Activated CD4-positive, alpha-beta T cell treated with anti-CD3 and anti-CD28 coated beads, Interleukin-2, amount 10 ng/mL, durations not matched to agents 24 days and 14 days (primary cell): ENCODE measurements at regions not wholly inside any gene's neighbourhood (a gene's known extent, or its start where the extent isn't known, plus 50 kb on each side); places are given as distances from the start of the nearest gene placed in this dataset.

ENCODE experiments used
- DNase-seq: peaks from one replicate; pipeline ENCODE4 v3.0.0; 2022
- H3K27ac Mint-ChIP-seq: one replicate; pipeline ENCODE4 v1.8.0; 2022; ENCODE audit warnings: mild to moderate bottlenecking, mixed read lengths
- H3K27me3 Mint-ChIP-seq: one replicate; pipeline ENCODE4 v1.8.0; 2022; ENCODE audit warnings: mixed read lengths
- H3K36me3 Mint-ChIP-seq: one replicate; pipeline ENCODE4 v1.8.0; 2022; ENCODE audit warnings: low read depth, mild to moderate bottlenecking, mixed read lengths
- H3K4me1 Mint-ChIP-seq: one replicate; pipeline ENCODE4 v1.8.0; 2021; ENCODE audit warnings: mixed read lengths
- H3K4me3 Mint-ChIP-seq: one replicate; pipeline ENCODE4 v1.8.0; 2022; ENCODE audit warnings: mild to moderate bottlenecking, moderate library complexity, mixed read lengths
- H3K9me3 Mint-ChIP-seq: one replicate; pipeline ENCODE4 v1.8.0; 2021; ENCODE audit warnings: mixed read lengths
- intact Hi-C: fragments of 100-400 bp; cut with micrococcal nuclease; formaldehyde crosslinking; loops from one replicate; pipeline ENCODE4 v1.15.1; 2023

DNA sequence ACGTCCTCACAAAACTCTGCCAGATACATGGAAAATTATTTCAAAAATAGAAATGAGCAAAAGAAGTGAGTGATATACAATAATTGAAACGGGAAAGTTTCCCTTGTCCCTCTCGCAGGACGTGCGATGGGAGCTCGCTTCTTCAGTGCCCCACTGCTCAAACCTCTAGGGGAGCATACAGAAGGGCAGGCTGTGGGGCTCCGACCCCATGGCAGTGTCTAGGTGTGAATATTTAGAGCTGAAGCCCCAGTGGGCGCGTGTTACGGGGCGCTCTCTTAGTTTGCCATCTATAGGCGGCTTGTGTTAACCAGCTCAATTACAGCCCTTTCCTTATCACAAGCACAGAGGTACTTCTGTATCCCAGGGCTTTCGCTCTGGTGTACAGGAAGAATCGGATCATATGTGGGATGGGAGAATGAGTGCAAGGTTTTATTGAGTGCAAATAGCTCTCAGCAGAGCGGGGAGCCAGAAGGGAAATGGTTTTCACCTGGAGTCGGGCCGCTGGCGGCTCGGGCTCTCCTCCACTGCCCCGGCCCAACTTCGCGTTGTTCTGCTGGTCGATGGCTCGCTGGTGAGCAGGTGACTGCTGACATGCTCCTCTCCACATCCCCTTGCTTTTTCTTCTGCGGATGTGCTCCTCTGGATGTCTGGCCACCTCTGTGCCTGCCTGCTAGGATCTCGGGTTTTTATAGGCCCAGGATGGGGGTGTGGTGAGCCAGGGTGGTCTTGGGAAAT lies 334.0 kb upstream of the PTPRD start:
- peaks cover 3% of the 10 kb centered on the region for H3K9me3 Mint-ChIP-seq
- H3K4me3 Mint-ChIP-seq, result no peak overlapping the region
- DNase-seq, result no peak
- intact Hi-C loops, result no loop called here
- H3K27ac Mint-ChIP-seq, result no peak overlapping the region
- no peaks in the 10 kb centered on the region for H3K27me3 Mint-ChIP-seq
- no peaks in the 10 kb centered on the region for H3K4me1 Mint-ChIP-seq
- no peaks in the 10 kb centered on the region for H3K36me3 Mint-ChIP-seq

DNA sequence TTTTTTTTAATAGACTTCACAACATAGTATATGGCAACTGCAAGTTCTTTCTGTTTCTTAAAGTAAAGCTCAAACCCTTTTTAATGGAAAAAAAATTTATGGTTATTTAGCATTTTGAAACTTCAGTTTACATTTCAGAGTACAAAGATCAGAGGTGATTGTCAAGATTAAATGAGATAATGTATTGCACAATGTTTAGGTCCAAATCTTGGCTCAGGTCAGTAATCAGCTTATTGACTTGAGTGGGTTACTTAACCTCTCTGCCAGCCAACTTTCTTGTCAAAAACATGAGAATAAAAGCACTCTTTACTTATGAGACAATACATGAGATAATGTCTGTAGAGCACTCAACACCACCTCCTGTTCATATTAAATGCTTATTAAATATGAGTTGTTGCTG lies 345.1 kb upstream of the PTPRD start:
- Mint-ChIP-seq H3K27me3 (no peaks in the 10 kb centered on the region), H3K9me3 (peaks cover 5% of the 10 kb centered on the region), H3K4me1 (no peaks in the 10 kb centered on the region), H3K27ac (no peak overlapping the region), H3K4me3 (no peak overlapping the region), H3K36me3 (no peaks in the 10 kb centered on the region)
- no peak for DNase-seq
- intact Hi-C loops, result no loop called here

GRCh38 chr9:10961883-10962282 lies 349.1 kb upstream of the PTPRD start:
- H3K4me3 Mint-ChIP-seq, result no peak overlapping the region
- H3K27ac Mint-ChIP-seq, result no peak overlapping the region
- H3K36me3 Mint-ChIP-seq, result no peaks in the 10 kb centered on the region
- no peak for DNase-seq
- H3K27me3 Mint-ChIP-seq, result no peaks in the 10 kb centered on the region
- intact Hi-C loops, result no loop called here
- H3K4me1 Mint-ChIP-seq, result no peaks in the 10 kb centered on the region
- H3K9me3 Mint-ChIP-seq, result peaks cover 16% of the 10 kb centered on the region

- intact Hi-C loops, result no loop called here
- no peak for DNase-seq
- H3K36me3 Mint-ChIP-seq, result no peaks in the 10 kb centered on the region
- H3K4me3 Mint-ChIP-seq, result no peak overlapping the region
- peaks cover 4% of the 10 kb centered on the region for H3K9me3 Mint-ChIP-seq
- no peaks in the 10 kb centered on the region for H3K27me3 Mint-ChIP-seq
- H3K4me1 Mint-ChIP-seq, result no peaks in the 10 kb centered on the region
- no peak overlapping the region for H3K27ac Mint-ChIP-seq
Measured at GRCh38 chr9:10983251-10983650, 370.4 kb upstream of the PTPRD start.

DNA sequence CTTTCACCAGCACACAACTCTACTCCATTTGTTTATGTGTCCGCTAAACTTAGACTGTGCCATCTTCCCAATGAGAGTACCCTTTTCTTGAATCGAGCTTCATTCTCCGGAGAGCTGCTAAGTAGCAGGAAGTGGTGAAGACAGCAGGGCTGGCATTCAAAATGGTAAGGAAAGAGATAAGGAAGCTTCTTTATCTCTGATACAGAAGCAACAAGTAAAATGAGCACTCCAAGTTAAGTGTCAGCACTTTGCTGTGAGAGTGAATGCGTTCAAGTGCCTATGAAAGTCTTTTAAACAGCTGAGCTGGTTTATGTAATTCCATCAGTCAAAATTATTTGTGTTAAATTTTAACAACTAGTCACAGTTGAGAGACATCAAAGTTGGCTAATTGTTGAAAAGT lies 386.8 kb upstream of the PTPRD start:
- no peak for DNase-seq
- no peaks in the 10 kb centered on the region for H3K4me1 Mint-ChIP-seq
- peaks cover 4% of the 10 kb centered on the region for H3K9me3 Mint-ChIP-seq

DNA sequence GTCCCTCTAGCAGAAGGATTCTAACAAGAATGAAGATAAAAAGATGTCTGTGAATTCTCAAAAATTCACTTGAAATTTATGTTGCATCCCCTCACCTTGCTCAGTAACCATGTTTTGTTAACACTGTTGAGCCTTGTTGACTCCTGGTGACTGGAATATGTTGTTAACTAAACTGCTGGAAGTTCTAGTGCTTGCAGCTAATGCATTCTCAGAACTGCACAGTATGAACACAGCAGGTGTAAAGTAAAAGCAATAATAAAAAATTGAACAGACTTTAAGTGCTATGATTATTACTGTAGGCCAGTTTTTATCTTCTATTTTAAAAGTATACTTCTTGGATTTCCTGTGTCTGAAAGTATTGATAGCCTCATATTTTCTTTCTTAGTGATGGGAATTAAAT lies 388.7 kb upstream of the PTPRD start:
- peaks cover 4% of the 10 kb centered on the region for H3K9me3 Mint-ChIP-seq
- no peaks in the 10 kb centered on the region for H3K36me3 Mint-ChIP-seq
- no peak for DNase-seq
- H3K27ac Mint-ChIP-seq, result no peak overlapping the region
- H3K27me3 Mint-ChIP-seq, result no peaks in the 10 kb centered on the region
- no peaks in the 10 kb centered on the region for H3K4me1 Mint-ChIP-seq
- intact Hi-C loops, result no loop called here
- H3K4me3 Mint-ChIP-seq, result no peak overlapping the region

More for the DNA sequence above, 386.8 kb upstream of the PTPRD start:
- H3K36me3 Mint-ChIP-seq, result no peaks in the 10 kb centered on the region
- intact Hi-C loops, result no loop called here
- H3K27me3 Mint-ChIP-seq, result no peaks in the 10 kb centered on the region
- H3K27ac Mint-ChIP-seq, result no peak overlapping the region
- no peak overlapping the region for H3K4me3 Mint-ChIP-seq

GRCh38 chr9:11002705-11003104 lies 389.9 kb upstream of the PTPRD start:
- DNase-seq, result no peak
- no peaks in the 10 kb centered on the region for H3K27me3 Mint-ChIP-seq
- peaks cover 4% of the 10 kb centered on the region for H3K9me3 Mint-ChIP-seq
- no peak overlapping the region for H3K4me3 Mint-ChIP-seq
- no peak overlapping the region for H3K27ac Mint-ChIP-seq
- no peaks in the 10 kb centered on the region for H3K36me3 Mint-ChIP-seq
- no peaks in the 10 kb centered on the region for H3K4me1 Mint-ChIP-seq
- intact Hi-C loops, result no loop called here

DNA sequence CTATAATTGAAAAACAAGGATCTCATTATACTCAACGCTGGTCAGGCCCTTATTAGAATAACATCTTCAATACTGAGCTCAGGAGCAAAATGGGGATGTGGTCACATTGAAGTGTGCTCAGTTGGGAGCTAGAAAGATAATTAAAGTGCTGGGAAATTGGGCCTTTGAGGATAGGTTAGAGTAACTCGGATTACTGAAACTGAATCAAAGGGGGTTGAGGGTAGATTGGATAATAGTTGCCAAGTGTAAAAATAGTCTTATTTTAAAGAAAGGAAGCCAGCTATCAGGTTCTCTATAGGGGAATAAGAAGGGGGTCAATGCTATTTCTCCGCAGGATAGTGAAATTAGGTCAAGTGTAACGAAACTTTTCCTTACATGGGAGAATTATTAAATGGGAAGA lies 391.0 kb upstream of the PTPRD start:
- DNase-seq, result no peak
- intact Hi-C loops, result no loop called here
- Mint-ChIP-seq H3K27me3 (no peaks in the 10 kb centered on the region), H3K36me3 (no peaks in the 10 kb centered on the region), H3K4me1 (no peaks in the 10 kb centered on the region), H3K27ac (no peak overlapping the region), H3K4me3 (no peak overlapping the region), H3K9me3 (peaks cover 8% of the 10 kb centered on the region)

- Mint-ChIP-seq H3K27me3 (no peaks in the 10 kb centered on the region), H3K4me1 (no peaks in the 10 kb centered on the region), H3K27ac (no peak overlapping the region), H3K4me3 (no peak overlapping the region), H3K9me3 (peaks cover 17% of the 10 kb centered on the region), H3K36me3 (no peaks in the 10 kb centered on the region)
- no peak for DNase-seq
- intact Hi-C loops, result loop anchor here (10.0 kb wide), 1 partner anchor 53 kb away; no protein-coding TSS in a partner anchor
Measured at GRCh38 chr9:11011696-11012095, 398.9 kb upstream of the PTPRD start.

- Mint-ChIP-seq H3K9me3 (peaks cover 10% of the 10 kb centered on the region), H3K4me3 (no peak overlapping the region), H3K36me3 (no peaks in the 10 kb centered on the region), H3K27me3 (no peaks in the 10 kb centered on the region), H3K4me1 (no peaks in the 10 kb centered on the region), H3K27ac (no peak overlapping the region)
- intact Hi-C loops, result loop anchor here (10.0 kb wide), 1 partner anchor 49 kb away; no protein-coding TSS in a partner anchor
- no peak for DNase-seq
Measured at GRCh38 chr9:11016081-11016480, 403.3 kb upstream of the PTPRD start.

DNA sequence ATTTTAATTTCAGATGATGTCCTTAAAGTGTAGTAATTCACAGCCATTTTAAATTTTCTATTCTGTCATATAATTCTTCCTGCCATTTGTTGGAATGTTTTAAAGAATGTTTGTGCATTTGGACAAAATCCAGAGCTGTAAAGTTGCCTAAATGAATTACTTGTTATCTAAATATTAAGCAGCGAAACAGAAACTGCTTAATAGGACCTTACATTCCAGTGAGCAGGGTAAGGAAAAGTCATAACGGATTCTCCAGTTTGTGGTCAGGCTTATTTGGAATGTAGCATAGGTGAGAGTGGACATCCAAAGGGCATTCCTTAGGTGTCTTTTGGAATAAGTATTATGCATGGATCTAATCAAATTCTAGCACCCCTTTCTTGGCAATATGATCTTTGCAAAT lies 410.4 kb upstream of the PTPRD start:
- DNase-seq, result no peak
- H3K27ac Mint-ChIP-seq, result no peak overlapping the region
- peaks cover 12% of the 10 kb centered on the region for H3K9me3 Mint-ChIP-seq

DNA sequence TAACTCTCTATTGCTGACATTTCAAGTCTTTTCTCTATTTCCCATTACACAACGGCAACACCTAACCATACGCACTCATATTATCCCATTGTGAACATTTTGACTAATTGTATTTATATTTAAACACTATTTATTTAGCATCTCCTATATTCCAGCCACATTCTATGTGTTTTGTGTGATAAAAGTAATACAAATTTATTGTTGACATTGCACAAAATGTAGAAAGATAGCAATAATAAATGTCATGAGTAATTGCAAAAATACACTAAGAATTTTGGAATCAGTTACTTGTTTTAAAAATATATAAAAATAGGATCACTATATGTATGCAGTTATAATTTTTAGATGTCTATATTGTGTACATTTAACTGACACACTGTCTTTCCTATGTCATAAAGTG lies 413.0 kb upstream of the PTPRD start:
- peaks cover 12% of the 10 kb centered on the region for H3K9me3 Mint-ChIP-seq
- no peaks in the 10 kb centered on the region for H3K36me3 Mint-ChIP-seq
- intact Hi-C loops, result no loop called here
- no peak for DNase-seq
- no peak overlapping the region for H3K4me3 Mint-ChIP-seq
- H3K27me3 Mint-ChIP-seq, result no peaks in the 10 kb centered on the region
- no peak overlapping the region for H3K27ac Mint-ChIP-seq
- H3K4me1 Mint-ChIP-seq, result no peaks in the 10 kb centered on the region

More for the DNA sequence above, 410.4 kb upstream of the PTPRD start:
- no peaks in the 10 kb centered on the region for H3K36me3 Mint-ChIP-seq
- intact Hi-C loops, result no loop called here
- H3K27me3 Mint-ChIP-seq, result no peaks in the 10 kb centered on the region
- H3K4me3 Mint-ChIP-seq, result no peak overlapping the region
- H3K4me1 Mint-ChIP-seq, result no peaks in the 10 kb centered on the region

GRCh38 chr9:11038366-11038765 lies 425.6 kb upstream of the PTPRD start:
- H3K4me3 Mint-ChIP-seq, result no peak overlapping the region
- no peaks in the 10 kb centered on the region for H3K4me1 Mint-ChIP-seq
- H3K27me3 Mint-ChIP-seq, result no peaks in the 10 kb centered on the region
- no peak for DNase-seq
- intact Hi-C loops, result no loop called here
- peaks cover 20% of the 10 kb centered on the region for H3K9me3 Mint-ChIP-seq
- H3K36me3 Mint-ChIP-seq, result no peaks in the 10 kb centered on the region
- H3K27ac Mint-ChIP-seq, result no peak overlapping the region

DNA sequence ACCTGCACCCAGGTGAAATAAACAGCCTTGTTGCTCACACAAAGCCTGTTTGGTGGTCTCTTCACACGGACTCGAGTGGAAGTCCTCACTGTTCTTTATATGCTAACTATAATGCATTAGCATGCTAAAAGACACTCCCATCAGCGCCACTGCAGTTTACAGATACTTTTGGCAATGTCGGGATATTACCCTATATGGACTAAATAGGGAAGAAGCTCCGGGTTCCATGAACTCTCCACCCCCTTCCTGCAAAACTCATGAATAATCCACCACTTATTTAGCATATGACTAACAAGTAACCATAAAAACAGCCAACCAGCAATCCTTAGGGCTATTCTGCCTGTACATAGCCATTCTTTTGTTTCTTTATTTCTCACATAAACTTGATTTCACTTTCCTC lies 426.2 kb upstream of the PTPRD start:
- no peak overlapping the region for H3K27ac Mint-ChIP-seq
- H3K36me3 Mint-ChIP-seq, result no peaks in the 10 kb centered on the region
- H3K4me3 Mint-ChIP-seq, result no peak overlapping the region
- H3K27me3 Mint-ChIP-seq, result no peaks in the 10 kb centered on the region
- DNase-seq, result no peak
- intact Hi-C loops, result no loop called here
- no peaks in the 10 kb centered on the region for H3K4me1 Mint-ChIP-seq
- peaks cover 20% of the 10 kb centered on the region for H3K9me3 Mint-ChIP-seq

DNA sequence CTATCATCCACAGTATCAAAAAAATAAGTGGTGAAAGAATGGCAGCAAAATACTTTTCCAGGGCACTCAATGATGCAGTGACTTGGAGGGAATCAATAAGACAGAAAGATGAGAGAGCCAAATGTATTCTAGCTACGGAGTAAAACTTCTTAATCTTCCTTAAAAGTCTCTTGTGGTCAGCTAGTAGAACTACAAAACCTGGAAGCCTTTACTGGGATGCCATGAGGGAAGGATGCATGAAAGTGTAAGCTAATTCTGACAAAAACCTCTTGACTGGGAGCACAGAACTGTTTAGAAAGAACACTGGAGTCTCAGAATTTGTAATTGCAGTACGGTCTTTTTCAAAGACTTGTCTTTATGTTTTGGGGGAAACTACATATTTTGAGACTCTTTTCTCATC lies 432.8 kb upstream of the PTPRD start:
- Mint-ChIP-seq H3K36me3 (no peaks in the 10 kb centered on the region), H3K27me3 (no peaks in the 10 kb centered on the region), H3K27ac (no peak overlapping the region), H3K9me3 (peaks cover 13% of the 10 kb centered on the region), H3K4me1 (no peaks in the 10 kb centered on the region), H3K4me3 (no peak overlapping the region)
- intact Hi-C loops, result no loop called here
- DNase-seq, result no peak
